NCI-H2196 treated with DMSO at 0.1 percent for 48 hours (cell line): ENCODE measurements at regions not wholly inside any gene's neighbourhood (a gene's known extent, or its start where the extent isn't known, plus 50 kb on each side); places are given as distances from the start of the nearest gene placed in this dataset.
"Not testable (repeated sequence)": the region's sequence is repeated elsewhere in the genome, so short reads cannot be mapped to it uniquely, and the experiment has no call there.

Experiments used
- DNase-seq: peaks from one replicate; lab custom pipeline; 2025; ENCODE audit not compliant: unreplicated experiment; lab: John Stamatoyannopoulos, UW

GRCh38 chr4:106601519-106601918 is 232.9 kb upstream of the GIMD1 start:
- no peak for DNase-seq

GRCh38 chr4:106595906-106596305 is 227.3 kb upstream of the GIMD1 start:
- no peak for DNase-seq

DNA sequence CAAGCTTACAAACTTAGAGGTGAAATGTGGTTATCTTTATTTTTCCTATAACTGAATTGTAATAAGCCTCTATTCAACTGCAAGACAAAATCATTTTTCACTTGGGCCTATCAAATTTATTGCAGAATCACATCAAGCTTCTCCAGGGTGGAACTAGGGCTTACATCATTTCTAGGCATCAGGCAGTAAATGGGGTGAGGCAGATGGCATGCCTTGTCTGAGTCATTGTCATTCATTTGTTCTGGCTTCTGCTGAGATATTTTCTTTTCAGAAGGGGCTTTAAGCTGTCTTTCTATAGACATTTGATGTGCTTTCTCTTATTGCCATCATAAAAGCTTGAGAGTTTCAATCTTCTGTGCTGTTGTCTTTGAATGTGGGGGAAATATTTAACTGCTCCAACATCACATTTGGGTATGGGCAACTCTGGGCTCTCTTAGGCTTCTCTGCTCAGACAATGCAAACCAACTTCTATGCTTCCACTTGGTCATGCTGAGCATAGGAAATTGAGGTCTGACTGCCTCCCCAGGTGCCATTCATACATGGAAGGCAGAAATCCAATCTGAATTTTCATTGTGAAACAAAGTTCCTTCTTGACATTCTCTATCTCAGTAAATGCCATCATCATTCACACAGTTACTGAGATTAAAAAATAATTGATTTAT is 225.8 kb upstream of the GIMD1 start:
- DNase-seq: no peak

- DNase-seq: no peak
Observed at GRCh38 chr4:106588891-106589290, 220.3 kb upstream of the GIMD1 start.

DNA sequence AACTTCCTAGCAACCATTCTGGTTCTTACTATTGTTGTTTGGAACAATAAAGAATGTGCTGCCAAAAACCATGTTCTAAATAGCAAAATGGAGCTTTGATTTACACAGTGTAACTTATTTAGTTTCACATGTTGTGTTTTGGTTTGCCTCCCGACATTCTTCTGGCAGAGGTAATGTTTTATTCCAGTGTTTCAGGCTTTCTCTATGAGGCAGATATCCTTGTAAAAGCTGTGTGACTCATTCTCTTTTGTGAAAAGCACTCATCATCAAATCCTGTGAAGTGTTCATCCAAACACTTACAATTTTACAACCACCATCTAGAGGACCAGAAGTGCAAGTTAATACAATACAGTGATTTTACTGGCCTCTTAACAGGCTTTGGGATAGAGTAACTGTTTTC is 219.0 kb upstream of the GIMD1 start:
- DNase-seq: no peak

DNA sequence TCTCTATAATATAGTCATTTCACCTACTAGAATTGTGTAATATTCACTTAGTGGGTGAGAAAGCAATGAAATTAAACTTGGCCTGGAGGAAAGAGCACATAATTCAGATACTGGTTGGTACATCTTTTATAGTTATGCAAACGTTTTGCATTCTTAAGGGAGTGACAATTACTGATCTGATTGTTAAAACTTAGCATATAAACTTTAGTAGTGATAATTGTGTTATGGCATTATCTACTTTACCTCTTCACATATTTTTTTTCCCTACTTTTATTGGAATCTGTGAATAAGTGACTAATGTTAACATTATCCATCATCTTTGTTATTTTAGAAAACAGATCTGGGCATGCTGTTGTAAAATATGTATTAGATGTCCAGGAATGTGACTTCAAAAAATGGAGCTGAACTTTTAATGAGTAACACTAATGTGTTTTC is 217.4 kb upstream of the GIMD1 start:
- DNase-seq: no peak

- no peak for DNase-seq
Observed at GRCh38 chr4:106584337-106584989, 215.9 kb upstream of the GIMD1 start.

- DNase-seq: no peak
Observed at GRCh38 chr4:106583567-106583966, 215.0 kb upstream of the GIMD1 start.

DNA sequence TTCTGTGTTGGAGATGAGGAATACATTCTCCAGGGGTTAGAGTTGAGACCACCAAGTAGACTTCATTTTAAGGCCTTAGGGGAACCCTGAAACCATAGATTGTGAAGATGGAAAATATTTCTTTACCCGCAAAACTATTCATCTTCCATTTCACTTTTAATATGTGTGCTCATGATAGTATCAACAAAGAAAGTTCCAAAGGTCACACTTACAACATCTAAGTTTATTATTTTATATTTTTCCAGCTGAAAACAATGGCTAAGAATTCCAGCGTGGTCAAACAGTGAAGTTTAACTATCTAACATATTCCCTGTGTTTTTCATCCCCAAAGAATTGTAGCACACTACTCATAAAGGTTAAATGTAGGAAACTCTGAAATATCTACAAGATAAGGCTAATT is 214.5 kb upstream of the GIMD1 start:
- no peak for DNase-seq

DNA sequence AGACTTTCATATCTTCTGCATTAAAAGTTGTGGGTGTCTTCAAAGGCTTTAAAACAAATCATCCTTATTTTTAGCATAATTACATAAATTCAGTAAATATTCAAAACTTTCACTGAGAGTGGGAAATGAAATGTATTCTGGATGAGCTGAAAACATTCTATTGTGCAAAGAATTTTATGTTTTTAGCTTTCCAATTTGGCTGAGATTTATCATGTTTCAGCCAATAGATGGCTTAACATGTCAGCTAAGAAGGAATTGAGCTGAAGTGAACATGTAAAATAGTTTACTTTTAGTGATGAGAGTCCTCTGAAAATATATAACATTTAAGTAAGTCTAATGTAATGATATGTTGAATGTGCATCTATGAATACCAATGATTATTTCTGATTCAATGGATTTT is 213.5 kb upstream of the GIMD1 start:
- DNase-seq: no peak

GRCh38 chr4:106579236-106579635 is 210.7 kb upstream of the GIMD1 start:
- no peak for DNase-seq

DNA sequence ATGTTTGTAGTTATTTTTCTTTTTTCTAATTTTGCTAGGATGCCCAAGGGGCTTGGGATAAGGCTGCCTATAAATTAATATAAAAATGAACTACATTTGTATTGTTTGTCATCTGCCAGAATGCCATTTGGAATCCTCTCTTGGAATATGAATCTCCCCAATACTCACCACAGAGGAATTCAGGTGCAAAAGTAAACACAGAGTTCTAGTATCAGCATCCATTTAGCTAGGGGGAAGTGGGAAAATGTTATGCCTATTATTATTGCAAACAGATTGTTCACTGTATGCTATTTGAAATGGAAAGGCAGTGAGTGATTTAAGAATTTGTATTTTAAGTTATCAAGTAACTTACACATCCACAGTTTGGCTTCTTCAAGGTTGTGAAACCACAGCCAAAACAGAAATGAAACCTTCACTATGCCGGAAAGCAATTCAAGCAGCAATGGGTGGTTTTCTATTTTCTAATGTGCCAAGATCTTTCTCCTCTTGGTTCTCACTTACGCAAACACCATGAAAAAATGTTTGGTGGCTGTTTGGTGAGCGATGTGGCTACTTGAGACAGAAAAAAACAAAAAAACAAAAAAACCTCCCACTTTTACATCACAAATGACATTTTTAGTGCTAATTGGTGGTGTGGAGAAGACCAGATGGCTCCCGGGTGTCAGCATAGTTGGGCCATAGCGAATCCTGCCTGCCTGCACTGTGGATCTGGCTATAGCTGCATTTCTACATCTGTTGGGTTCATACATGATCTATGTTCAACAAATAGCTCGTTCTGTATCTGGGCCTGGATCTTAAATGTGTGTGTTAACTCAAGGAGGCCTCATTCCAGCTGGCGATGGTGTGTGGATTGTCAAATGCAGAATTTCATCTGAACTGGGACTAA is 200.8 kb upstream of the GIMD1 start:
- no peak for DNase-seq

- no peak for DNase-seq
Observed at GRCh38 chr4:106565727-106566126, 197.1 kb upstream of the GIMD1 start.

- DNase-seq: not testable (repeated sequence)
Observed at GRCh38 chr4:106563637-106564036, 195.1 kb upstream of the GIMD1 start.

DNA sequence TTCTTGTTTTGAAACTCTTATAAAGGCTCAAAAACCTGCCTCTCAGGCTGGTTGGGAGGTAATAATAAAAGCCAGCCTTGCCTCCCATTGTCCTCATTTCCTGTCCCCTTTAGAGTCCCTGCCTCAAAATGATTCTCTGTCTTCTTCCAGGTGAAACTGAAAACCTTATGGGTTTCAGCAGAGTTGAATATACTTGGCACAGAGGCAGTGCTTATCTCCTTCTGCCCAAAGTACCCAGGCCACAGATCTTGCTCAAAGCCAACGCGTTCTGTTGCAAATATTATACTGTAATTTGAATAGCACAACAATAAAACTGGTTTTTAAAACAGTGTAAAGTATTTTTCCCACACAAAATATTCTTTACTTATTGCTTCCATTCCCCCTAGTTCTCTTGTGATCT is 183.1 kb upstream of the GIMD1 start:
- DNase-seq: no peak

- no peak for DNase-seq
Observed at GRCh38 chr4:106548446-106549044, 180.0 kb upstream of the GIMD1 start.

DNA sequence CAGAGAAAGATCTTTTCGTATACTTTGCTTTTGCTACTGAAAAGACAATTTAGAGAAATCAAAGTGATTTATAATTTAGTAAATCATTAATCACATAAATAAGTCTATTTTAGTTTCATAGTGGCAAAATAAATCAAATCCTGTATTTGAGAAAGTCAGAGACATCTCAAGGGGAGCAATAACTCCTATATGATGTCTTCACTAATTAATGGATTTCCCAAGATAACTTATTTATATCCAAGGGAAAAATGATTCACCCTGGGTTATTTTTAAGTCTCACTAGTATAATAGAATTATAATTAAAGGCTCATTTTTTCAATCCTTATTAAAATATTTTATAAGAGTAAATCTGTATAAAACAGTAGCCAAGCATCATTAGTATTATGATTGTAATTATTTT is 177.8 kb upstream of the GIMD1 start:
- no peak for DNase-seq

GRCh38 chr4:106542609-106543008 is 174.0 kb upstream of the GIMD1 start:
- not testable (repeated sequence) for DNase-seq

GRCh38 chr4:106541253-106541652 is 172.7 kb upstream of the GIMD1 start:
- no peak for DNase-seq

GRCh38 chr4:106530821-106531220 is 162.2 kb upstream of the GIMD1 start:
- DNase-seq: no peak

GRCh38 chr4:106530024-106530361 is 161.4 kb upstream of the GIMD1 start:
- no peak for DNase-seq
